SHP77 (cell line): ENCODE measurements at regions not wholly inside any gene's neighbourhood (a gene's known extent, or its start where the extent isn't known, plus 50 kb on each side); places are given as distances from the start of the nearest gene placed in this dataset.
A peak's percentile ranks its signal among the peaks of the same experiment; 100 is the strongest.
"Not testable (repeated sequence)": the region's sequence is repeated elsewhere in the genome, so short reads cannot be mapped to it uniquely, and the experiment has no call there.

ENCODE experiments used
- DNase-seq, 2 experiments: peaks; one replicate each; lab custom pipeline; 2025; lab: John Stamatoyannopoulos, UW

GRCh38 chr4:67332627-67333026, 212.7 kb downstream of the CENPC start:
- peak in 1 of 2 experiments; percentile 0 for DNase-seq

- DNase-seq, result no peak
Observed at GRCh38 chr4:67328393-67328792, 216.9 kb downstream of the CENPC start.

GRCh38 chr4:67328018-67328278, 217.4 kb downstream of the CENPC start:
- DNase-seq, result no peak

DNA sequence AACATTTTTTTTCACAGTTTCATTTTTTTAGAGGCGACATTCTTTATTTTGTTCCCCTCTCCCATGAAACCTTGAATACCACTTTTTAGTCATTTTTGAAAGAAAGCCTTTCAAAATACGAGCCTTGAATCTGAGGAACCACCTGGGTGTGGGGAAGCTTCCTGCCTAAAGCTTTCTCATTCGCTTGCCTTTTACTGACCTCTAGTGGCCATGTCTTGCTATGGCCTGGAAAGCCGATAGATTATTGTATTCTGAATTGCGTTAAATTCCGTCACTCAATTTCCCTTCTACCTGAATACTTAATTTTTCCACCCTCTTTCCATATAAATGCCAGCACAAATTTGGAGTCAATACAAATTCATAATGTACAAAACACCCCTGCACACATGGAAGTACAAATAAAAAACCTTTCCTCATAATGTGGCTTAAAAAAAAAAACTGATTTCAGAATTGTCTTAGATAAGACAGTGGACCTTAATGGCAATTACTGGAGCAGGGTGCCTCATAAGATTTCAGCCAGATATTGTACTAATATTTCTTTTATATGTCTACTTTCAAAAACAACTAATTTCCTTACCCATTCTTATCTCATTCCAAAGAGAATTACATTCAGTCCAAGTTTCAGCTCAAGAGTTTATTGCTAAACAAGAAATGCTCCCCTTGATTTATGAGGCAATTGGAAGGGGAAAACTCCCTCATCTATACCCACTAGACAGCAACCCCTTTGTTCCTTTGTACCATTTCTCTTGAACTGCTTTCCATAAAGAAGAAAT, 217.9 kb downstream of the CENPC start:
- peak; percentile 57 to 59 for DNase-seq

DNA sequence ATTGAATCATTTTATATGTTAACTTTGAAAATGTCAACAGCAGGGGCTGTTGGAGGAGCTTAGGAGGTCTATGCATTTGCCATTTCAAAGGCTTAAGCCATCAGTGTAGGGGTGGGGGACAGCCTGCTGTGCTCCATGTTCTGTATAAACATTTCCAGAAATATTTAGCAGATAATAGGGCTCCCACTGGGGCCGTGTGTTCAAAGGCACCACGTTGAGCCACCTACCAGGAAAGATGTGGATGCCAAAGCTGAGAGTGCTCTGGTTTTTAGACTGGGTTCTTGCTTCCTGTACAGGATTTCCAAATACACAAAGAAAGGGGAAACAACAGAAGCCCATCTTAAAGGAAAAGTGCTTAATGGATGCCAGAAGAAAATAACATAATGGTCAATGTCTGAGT, 219.5 kb downstream of the CENPC start:
- no peak for DNase-seq

DNA sequence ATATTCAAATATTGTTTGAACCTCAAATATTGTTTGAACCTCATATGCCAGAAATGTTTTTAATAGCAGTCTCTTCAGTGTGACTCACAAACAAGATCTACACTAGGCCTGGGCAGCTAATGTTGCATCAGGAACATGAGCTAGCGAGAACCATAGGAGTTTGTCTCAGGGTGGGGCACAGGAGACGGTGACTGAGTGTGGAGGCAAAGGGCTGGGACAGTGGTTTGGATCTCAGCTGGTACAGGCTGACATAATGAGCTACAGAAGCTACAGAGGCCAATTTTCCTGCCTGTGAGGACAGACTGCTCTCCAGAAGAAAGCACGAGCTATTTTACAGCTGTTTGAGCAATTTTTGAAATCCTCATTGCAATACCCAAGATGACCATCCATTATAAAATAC, 224.7 kb downstream of the CENPC start:
- no peak for DNase-seq

DNA sequence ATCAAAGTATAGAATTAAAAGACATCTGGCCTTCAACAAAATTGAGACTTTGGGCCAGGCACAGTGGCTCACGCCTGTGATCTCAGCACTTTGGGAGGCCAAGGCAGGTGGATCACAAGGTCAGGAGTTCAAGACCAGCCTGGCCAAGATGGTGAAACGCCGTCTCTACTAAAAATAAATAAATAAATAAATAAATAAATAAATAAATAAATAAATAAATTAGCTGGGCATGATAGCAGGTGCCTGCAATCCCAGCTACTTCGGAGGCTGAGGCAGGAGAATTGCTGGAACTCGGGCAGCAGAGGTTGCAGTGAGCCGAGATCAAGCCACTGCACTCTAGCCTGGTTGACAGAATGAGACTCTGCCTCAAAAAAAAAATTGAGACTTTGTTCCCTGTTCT, 225.7 kb downstream of the CENPC start:
- not testable (repeated sequence) for DNase-seq

- not testable (repeated sequence) for DNase-seq
Observed at GRCh38 chr4:67300497-67301185, 244.7 kb downstream of the CENPC start.

DNA sequence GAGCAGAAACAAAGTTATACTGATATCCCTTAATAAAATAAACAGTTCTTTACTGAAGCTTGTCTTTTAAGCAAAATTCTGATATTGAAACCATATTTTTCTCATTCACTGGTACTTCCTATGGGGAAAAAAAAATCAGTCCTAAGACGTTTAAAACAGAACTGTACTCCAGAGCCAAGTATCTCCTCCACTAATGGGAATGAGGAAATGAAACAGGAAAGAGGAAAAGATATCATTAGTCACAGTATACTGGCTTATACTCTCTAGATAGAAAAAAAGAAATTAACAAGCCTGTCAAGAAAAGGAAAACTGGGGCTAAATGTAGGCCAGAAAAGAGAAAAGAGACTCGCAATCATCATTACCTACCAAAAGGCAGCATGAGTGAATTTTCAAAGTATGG, 252.7 kb downstream of the CENPC start:
- DNase-seq, result no peak

GRCh38 chr4:67292045-67292444, 253.3 kb downstream of the CENPC start:
- DNase-seq, result no peak

DNA sequence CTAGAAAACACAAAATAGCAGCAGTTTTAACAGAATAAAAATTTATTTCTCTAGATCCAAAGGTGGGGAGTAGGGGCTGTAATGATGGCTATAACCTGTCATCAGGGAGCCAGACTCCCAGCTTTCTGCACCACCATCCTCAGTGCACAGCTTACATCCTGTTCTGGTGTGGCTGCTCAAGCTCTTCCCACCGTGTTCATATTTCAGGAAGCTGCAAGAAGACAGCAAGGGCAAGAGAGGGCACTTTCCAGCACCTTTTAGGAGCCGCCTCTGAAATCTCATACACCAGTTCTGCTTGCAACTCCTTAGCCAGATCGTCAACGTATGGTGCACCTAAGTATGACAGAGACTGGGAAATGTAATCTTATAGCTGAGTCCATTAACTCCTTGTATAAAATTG, 253.7 kb downstream of the CENPC start:
- DNase-seq, result no peak

GRCh38 chr4:67288964-67289363, 256.3 kb downstream of the CENPC start:
- peak; percentile 12 to 17 for DNase-seq

DNA sequence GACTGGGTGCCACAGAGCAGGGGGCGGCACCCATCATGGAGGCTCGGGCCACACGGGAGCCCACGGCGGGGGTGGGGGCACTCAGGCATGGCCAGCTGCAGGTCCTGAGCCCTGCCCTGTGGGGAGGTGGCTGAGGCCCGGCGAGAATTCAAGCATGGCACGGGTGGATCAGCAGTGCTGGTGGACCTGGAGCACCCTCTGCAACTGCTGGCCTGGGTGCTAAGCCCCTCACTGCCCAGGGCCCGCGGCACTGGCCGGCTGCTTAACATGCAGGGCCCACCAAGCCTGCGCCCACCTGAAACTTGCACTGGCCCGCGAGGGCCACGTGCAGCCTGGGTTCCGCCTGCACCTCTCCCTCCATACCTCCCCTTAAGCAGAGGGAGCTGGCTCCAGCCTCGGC, 258.6 kb downstream of the CENPC start:
- DNase-seq, result no peak

DNA sequence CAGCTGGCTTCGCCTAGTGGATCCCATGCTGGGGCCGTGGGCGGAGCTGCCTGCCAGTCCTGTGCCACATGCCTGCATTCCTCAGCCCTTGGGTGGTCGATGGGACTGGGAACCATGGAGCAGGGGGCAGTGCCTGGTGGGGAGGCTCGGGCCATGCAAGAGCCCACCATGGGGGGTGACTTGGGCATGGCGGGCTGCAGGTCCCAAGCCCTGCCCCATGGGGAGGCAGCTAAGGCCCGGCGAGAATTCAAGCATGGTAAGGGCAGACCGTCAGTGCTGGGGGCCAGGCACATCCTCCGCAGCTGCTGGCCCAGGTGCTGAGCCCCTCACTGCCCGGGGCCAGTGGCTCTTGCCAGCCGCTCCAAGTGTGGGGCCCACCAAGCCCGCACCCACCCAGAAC, 262.6 kb downstream of the CENPC start:
- DNase-seq, result no peak

DNA sequence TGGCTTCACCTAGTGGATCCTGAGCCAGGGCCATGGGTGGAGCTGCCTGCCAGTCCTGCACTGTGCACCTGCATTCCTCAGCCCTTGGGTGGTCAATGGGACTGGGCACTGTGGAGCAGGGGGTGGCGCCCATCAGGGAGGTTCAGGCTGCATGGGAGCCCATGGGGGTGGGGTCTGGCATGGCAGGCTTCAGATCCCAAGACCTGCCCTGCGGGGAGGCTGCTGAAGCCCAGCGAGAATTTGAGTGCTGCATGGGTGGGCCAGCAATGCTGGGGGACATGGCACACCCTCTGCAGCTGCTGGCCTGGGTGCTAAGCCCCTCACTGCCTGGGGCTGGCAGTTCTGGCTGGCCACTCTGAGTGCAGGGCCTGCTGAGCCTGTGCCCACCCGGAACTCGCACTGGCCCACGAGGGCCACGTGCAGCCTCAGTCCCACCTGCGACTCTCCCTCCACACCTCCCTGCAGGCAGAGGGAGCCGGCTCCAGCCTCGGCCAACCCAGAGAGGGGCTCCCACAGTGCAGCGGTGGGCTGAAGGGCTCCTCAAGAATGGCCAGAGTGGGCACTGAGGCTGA, 270.0 kb downstream of the CENPC start:
- DNase-seq, result no peak

- not testable (repeated sequence) for DNase-seq
Observed at GRCh38 chr4:67274671-67275070, 270.6 kb downstream of the CENPC start.

- DNase-seq, result no peak
Observed at GRCh38 chr4:67273666-67274065, 271.6 kb downstream of the CENPC start.

DNA sequence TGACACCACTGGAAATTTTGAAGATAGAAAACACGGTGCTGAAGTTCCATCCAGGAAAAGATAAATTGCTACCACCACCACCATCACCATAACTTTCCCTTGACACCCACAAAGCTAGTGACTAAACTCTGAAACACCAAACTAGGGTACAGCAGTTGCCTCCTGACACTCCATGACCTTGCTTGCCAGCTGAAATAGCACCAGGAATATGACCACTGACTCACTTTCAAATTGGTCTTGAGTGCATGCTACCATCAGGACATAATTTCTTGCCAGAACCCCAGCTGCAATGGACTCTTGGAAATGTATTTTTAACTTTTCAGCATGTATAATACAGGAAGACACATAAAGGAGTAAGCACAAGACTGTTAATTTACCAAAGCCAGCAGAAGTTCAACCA, 283.3 kb downstream of the CENPC start:
- DNase-seq, result no peak

GRCh38 chr4:67256388-67257043, 288.8 kb downstream of the CENPC start:
- no peak for DNase-seq

DNA sequence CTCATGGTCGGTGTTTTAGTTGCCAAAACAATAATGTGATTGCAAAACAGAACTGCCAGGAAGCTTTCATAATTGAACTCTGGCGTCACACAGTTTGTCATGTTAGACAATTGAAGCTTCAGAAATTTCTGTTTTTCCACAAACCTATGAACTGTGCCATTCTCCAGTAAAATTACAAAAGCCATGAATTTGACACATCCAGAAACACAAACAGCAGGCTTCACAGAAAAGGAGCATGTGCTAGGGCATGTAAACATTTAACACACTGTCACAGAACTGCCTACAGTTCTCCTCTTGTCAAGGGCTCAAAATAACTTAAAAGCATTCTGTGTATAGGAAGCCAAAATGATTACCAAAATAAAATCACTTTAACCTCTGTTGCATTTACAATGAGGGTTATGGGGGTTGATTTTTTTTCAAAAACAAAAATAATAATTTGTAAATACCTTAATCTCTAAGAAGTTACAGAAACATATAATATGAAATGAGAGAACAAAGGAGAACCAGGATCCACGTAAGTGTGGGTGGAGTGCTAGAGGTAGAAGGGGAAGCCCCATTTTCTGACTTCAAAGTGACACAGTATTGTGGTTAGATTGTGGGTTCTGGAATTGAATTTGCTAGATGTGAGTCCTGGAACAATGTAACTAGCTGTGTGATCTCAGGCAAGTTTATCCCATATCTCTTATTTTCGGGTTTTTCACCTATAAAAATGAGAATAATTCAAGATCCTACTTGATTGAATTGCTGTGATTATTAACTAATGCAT, 295.0 kb downstream of the CENPC start:
- no peak for DNase-seq

DNA sequence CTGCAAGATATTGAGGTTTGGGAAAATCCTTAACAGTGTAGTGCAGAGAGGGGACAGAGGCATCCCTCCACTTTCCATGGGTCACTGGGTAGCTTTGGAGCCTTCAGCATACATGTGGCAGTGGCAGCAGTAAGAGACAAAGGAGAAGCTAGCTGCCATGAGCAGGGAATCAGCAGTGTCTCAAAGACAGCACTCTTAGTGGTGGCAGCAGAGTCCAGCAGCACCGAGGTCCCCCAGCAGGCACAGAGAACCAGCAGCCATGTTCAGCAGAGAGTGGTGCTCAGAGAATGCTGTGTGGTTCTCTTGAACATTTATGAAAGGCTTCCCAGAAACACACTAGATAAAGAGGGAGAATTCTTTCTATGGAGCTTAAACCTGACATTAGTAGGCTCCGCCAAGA, 308.5 kb downstream of the CENPC start:
- no peak for DNase-seq

GRCh38 chr4:67236318-67236717, 309.0 kb downstream of the CENPC start:
- no peak for DNase-seq
